Thyroid gland (tissue), 4 donors: ENCODE measurements at regions not wholly inside any gene's neighbourhood (a gene's known extent, or its start where the extent isn't known, plus 50 kb on each side); places are given as distances from the start of the nearest gene placed in this dataset.

Experiments
- DNase-seq, 2 donors: peaks; one replicate each; pipeline ENCODE4 v3.0.0-alpha.2; 2019
- H3K27ac ChIP-seq, 3 donors: fragments of 200-600 bp; sonication (generic); 1 replicate in 2 of 3; 2 replicates in 1 of 3; pipeline ENCODE4 v1.5.1; 2016 to 2019; ENCODE audit warnings: mild to moderate bottlenecking in 1 of 3, moderate library complexity in 1 of 3
- H3K27me3 ChIP-seq: fragments of 200-600 bp; sonication (generic); one replicate; pipeline ENCODE4 v1.5.1; 2019
- H3K36me3 ChIP-seq, 2 donors: fragments of 200-600 bp; sonication (generic); one replicate each; pipeline ENCODE4 v1.5.1; 2016 to 2019
- H3K4me1 ChIP-seq, 2 donors: fragments of 200-600 bp; sonication (generic); one replicate each; pipeline ENCODE4 v1.5.1; 2017 to 2019
- H3K4me3 ChIP-seq, 3 donors: fragments of 200-600 bp; sonication (generic); replicated peaks in 1 of 3; 1 replicate in 2 of 3; 2 replicates in 1 of 3; pipeline ENCODE4 v1.5.1; 2016; ENCODE audit warnings: mild to moderate bottlenecking in 1 of 3
- H3K9me3 ChIP-seq: fragments of 200-600 bp; sonication (generic); one replicate; pipeline ENCODE4 v1.5.1; 2017
- CTCF ChIP-seq, 6 experiments: fragments of 200-600 bp in 3 of 6; fragments of 450-650 bp in 3 of 6; sonication (generic) in 3 of 6; IDR thresholded peaks; one replicate each; pipeline ENCODE4 v1.5.1; 2016 to 2019; ENCODE audit warnings: antibody characterized with exemption in 6 of 6, mild to moderate bottlenecking in 2 of 6, inconsistent platforms in 1 of 6, moderate library complexity in 1 of 6
- POLR2A ChIP-seq, 2 donors: fragments of 450-650 bp; IDR thresholded peaks; one replicate each; pipeline ENCODE4 v1.6.1; 2017; ENCODE audit warnings: antibody characterized with exemption in 2 of 2, mild to moderate bottlenecking in 2 of 2, moderate library complexity in 1 of 2
- WGBS, 2 donors: methylation state at CpG; one replicate each; pipeline ENCODE4 v1.1.5; 2017; 5-methylcytosine and 5-hydroxymethylcytosine counted together
- intact Hi-C: fragments of 100-400 bp; cut with DNase I; formaldehyde crosslinking; loops from one replicate; pipeline ENCODE4 v1.15.1; 2023

GRCh38 chr14:48086516-48086915 is 411.1 kb upstream of the MDGA2 start:
- Histone ChIP-seq H3K4me1 (no peaks in the 10 kb centered on the region), H3K27me3 (no peaks in the 10 kb centered on the region), H3K36me3 (no peaks in the 10 kb centered on the region), H3K27ac (no peak overlapping the region), H3K4me3 (no peak overlapping the region), H3K9me3 (no peaks in the 10 kb centered on the region)
- intact Hi-C loops: no loop called here
- no peak for DNase-seq
- no peak for TF ChIP-seq POLR2A (IDR thresholded peaks at IDR 0.05)
- TF ChIP-seq CTCF (IDR thresholded peaks at IDR 0.05): no peak
- 79 to 94% methylated on average over 1 of the region's 1 CpG for WGBS, 2 donors

GRCh38 chr14:48075487-48075886 is 400.1 kb upstream of the MDGA2 start:
- Histone ChIP-seq H3K4me1 (no peaks in the 10 kb centered on the region), H3K36me3 (no peaks in the 10 kb centered on the region), H3K4me3 (no peak overlapping the region), H3K27me3 (no peaks in the 10 kb centered on the region), H3K27ac (no peak overlapping the region), H3K9me3 (no peaks in the 10 kb centered on the region)
- intact Hi-C loops: no loop called here
- 92% methylated on average over 1 of the region's 1 CpG for WGBS, 2 donors
- no peak for DNase-seq
- TF ChIP-seq POLR2A (IDR thresholded peaks at IDR 0.05) (no peak), CTCF (IDR thresholded peaks at IDR 0.05) (no peak)

- WGBS, 2 donors: 8 to 11% methylated on average over 1 of the region's 1 CpG
- no peaks in the 10 kb centered on the region for H3K36me3 ChIP-seq
- intact Hi-C loops: no loop called here
- H3K27me3 ChIP-seq: no peaks in the 10 kb centered on the region
- TF ChIP-seq POLR2A (IDR thresholded peaks at IDR 0.05) (no peak), CTCF (IDR thresholded peaks at IDR 0.05) (no peak)
- peak overlapping the region in 1 of 3 donors; percentile 36 for H3K27ac ChIP-seq
- peaks cover 8 to 24% of the 10 kb centered on the region in 2 donors for H3K4me1 ChIP-seq
- H3K4me3 ChIP-seq: no peak overlapping the region
- no peak for DNase-seq
- H3K9me3 ChIP-seq: no peaks in the 10 kb centered on the region
These were observed 377.6 kb upstream of the MDGA2 start for GRCh38 chr14:48052973-48053372.

GRCh38 chr14:48035836-48036235 is 360.4 kb upstream of the MDGA2 start:
- WGBS, 2 donors: 3 to 49% methylated on average over 7 to 8 of the region's 8 CpGs
- no peaks in the 10 kb centered on the region for H3K36me3 ChIP-seq
- H3K4me1 ChIP-seq: peaks cover 12 to 15% of the 10 kb centered on the region in 2 donors
- H3K27ac ChIP-seq: peak overlapping the region; percentile 18 to 54 (median 47)
- intact Hi-C loops: no loop called here
- H3K4me3 ChIP-seq: no peak overlapping the region
- H3K9me3 ChIP-seq: no peaks in the 10 kb centered on the region
- no peaks in the 10 kb centered on the region for H3K27me3 ChIP-seq
- peak; percentile 95 to 96 for DNase-seq
- no peak for TF ChIP-seq CTCF (IDR thresholded peaks at IDR 0.05)
- no peak for TF ChIP-seq POLR2A (IDR thresholded peaks at IDR 0.05)

GRCh38 chr14:48027115-48027514 is 351.7 kb upstream of the MDGA2 start:
- no peak for TF ChIP-seq POLR2A (IDR thresholded peaks at IDR 0.05)
- TF ChIP-seq CTCF (IDR thresholded peaks at IDR 0.05): no peak
- Histone ChIP-seq H3K27me3 (no peaks in the 10 kb centered on the region), H3K9me3 (no peaks in the 10 kb centered on the region), H3K36me3 (no peaks in the 10 kb centered on the region), H3K27ac (peak overlapping the region in 1 of 3 donors; percentile 1), H3K4me1 (peaks cover 0 to 4% of the 10 kb centered on the region in 2 donors), H3K4me3 (no peak overlapping the region)
- peak; percentile 11 to 32 for DNase-seq
- WGBS, 2 donors: 27 to 34% methylated on average over 2 of the region's 2 CpGs
- intact Hi-C loops: no loop called here
